Left renal cortex interstitium (tissue), 4 donors: ENCODE measurements at regions not wholly inside any gene's neighbourhood (a gene's known extent, or its start where the extent isn't known, plus 50 kb on each side); places are given as distances from the start of the nearest gene placed in this dataset.
"Not testable (repeated sequence)": the region's sequence is repeated elsewhere in the genome, so short reads cannot be mapped to it uniquely, and the experiment has no call there.

Source experiments
- DNase-seq, 4 donors: peaks; one replicate each; pipeline ENCODE4 v3.0.0-alpha.2; 2013; ENCODE audit warnings: low read depth in 4 of 4, low spot score in 2 of 4, missing footprints in 1 of 4

GRCh38 chr13:24992946-24993345 lies 103.0 kb upstream of the PABPC3 start:
- DNase-seq = not testable (repeated sequence)

- DNase-seq = peak in 1 of 4 donors; percentile 65
Measured at GRCh38 chr13:24995225-24995804, 100.6 kb upstream of the PABPC3 start.

- DNase-seq = no peak
Measured at GRCh38 chr13:24997367-24997967, 98.5 kb upstream of the PABPC3 start.

- DNase-seq = no peak
Measured at GRCh38 chr13:24998433-24998832, 97.5 kb upstream of the PABPC3 start.

GRCh38 chr13:25001476-25002206 lies 94.3 kb upstream of the PABPC3 start:
- no peak for DNase-seq

- DNase-seq = peak in 1 of 4 donors; percentile 40
Measured at GRCh38 chr13:25002311-25002710, 93.6 kb upstream of the PABPC3 start.

- DNase-seq = not testable (repeated sequence)
Measured at GRCh38 chr13:25004489-25004888, 91.4 kb upstream of the PABPC3 start.

- not testable (repeated sequence) for DNase-seq
Measured at GRCh38 chr13:25005050-25005497, 90.9 kb upstream of the PABPC3 start.

GRCh38 chr13:25007389-25007788 lies 88.5 kb upstream of the PABPC3 start:
- DNase-seq = not testable (repeated sequence)

GRCh38 chr13:25014398-25014973 lies 81.5 kb upstream of the PABPC3 start:
- DNase-seq = not testable (repeated sequence)

- DNase-seq = not testable (repeated sequence)
Measured at GRCh38 chr13:25017176-25017575, 78.8 kb upstream of the PABPC3 start.

- DNase-seq = not testable (repeated sequence)
Measured at GRCh38 chr13:25017808-25018728, 77.9 kb upstream of the PABPC3 start.

GRCh38 chr13:25018729-25019115 lies 77.2 kb upstream of the PABPC3 start:
- no peak for DNase-seq

GRCh38 chr13:25019741-25020140 lies 76.2 kb upstream of the PABPC3 start:
- DNase-seq = not testable (repeated sequence)

GRCh38 chr13:25024175-25024574 lies 71.8 kb upstream of the PABPC3 start:
- DNase-seq = no peak

- no peak for DNase-seq
Measured at GRCh38 chr13:25032160-25032559, 63.8 kb upstream of the PABPC3 start.

GRCh38 chr13:25034173-25034572 lies 61.8 kb upstream of the PABPC3 start:
- DNase-seq = no peak

GRCh38 chr13:25037057-25037813 lies 58.7 kb upstream of the PABPC3 start:
- peak in 1 of 4 donors; percentile 54 for DNase-seq

GRCh38 chr13:25042151-25042865 lies 53.6 kb upstream of the PABPC3 start:
- DNase-seq = no peak
